GM23248 (cell line): ENCODE measurements at regions not wholly inside any gene's neighbourhood (a gene's known extent, or its start where the extent isn't known, plus 50 kb on each side); places are given as distances from the start of the nearest gene placed in this dataset.
"Not testable (repeated sequence)": the region's sequence is repeated elsewhere in the genome, so short reads cannot be mapped to it uniquely, and the experiment has no call there.

ENCODE experiments used
- DNase-seq: peaks from one replicate; pipeline ENCODE4 v3.0.0-alpha.2; 2015
- H2AFZ ChIP-seq: fragments of 200-600 bp; sonication (generic); 2 replicates; pipeline ENCODE4 v1.6.1; 2016; ENCODE audit warnings: antibody characterized with exemption
- H3F3A ChIP-seq: fragments of 200-600 bp; sonication (generic); 2 replicates; pipeline ENCODE4 v1.6.1; 2016; ENCODE audit warnings: mild to moderate bottlenecking, antibody characterized with exemption, mixed run types; ENCODE audit not compliant: insufficient read depth
- H3K27ac ChIP-seq: fragments of 200-600 bp; sonication (generic); 2 replicates; pipeline ENCODE4 v1.5.1; 2016; ENCODE audit warnings: mild to moderate bottlenecking
- H3K27me3 ChIP-seq: fragments of 200-600 bp; sonication (generic); replicated peaks from 2 replicates; pipeline ENCODE4 v1.6.1; 2016; ENCODE audit warnings: mild to moderate bottlenecking; ENCODE audit not compliant: insufficient read depth
- H3K36me3 ChIP-seq: fragments of 200-600 bp; sonication (generic); 2 replicates; pipeline ENCODE4 v1.6.1; 2016; ENCODE audit warnings: low read depth, mild to moderate bottlenecking
- H3K4me1 ChIP-seq: fragments of 200-600 bp; sonication (generic); 2 replicates; pipeline ENCODE4 v1.6.1; 2016; ENCODE audit warnings: mild to moderate bottlenecking; ENCODE audit not compliant: insufficient read depth
- H3K4me2 ChIP-seq: fragments of 200-600 bp; sonication (generic); one replicate; pipeline ENCODE4 v1.6.1; 2016; ENCODE audit warnings: mild to moderate bottlenecking; ENCODE audit not compliant: unreplicated experiment
- H3K4me3 ChIP-seq: fragments of 200-600 bp; sonication (generic); 2 replicates; pipeline ENCODE4 v1.5.1; 2016; ENCODE audit warnings: mild to moderate bottlenecking
- H3K79me2 ChIP-seq: fragments of 200-600 bp; sonication (generic); 2 replicates; pipeline ENCODE4 v1.6.1; 2016; ENCODE audit warnings: mild to moderate bottlenecking; ENCODE audit not compliant: insufficient read depth
- H3K9ac ChIP-seq: fragments of 200-600 bp; sonication (generic); 2 replicates; pipeline ENCODE4 v1.6.1; 2016; ENCODE audit warnings: mild to moderate bottlenecking
- H3K9me2 ChIP-seq: fragments of 200-600 bp; sonication (generic); 2 replicates; pipeline ENCODE4 v1.6.1; 2016; ENCODE audit warnings: mixed run types, mild to moderate bottlenecking, moderate library complexity; ENCODE audit not compliant: insufficient read depth
- H3K9me3 ChIP-seq: fragments of 200-600 bp; sonication (generic); one replicate; pipeline ENCODE4 v1.6.1; 2017; ENCODE audit warnings: low read depth
- H4K20me1 ChIP-seq: fragments of 200-600 bp; sonication (generic); 2 replicates; pipeline ENCODE4 v1.6.0; 2016; ENCODE audit not compliant: insufficient read depth
- EZH2 ChIP-seq: fragments of 200-600 bp; sonication (generic); IDR thresholded peaks from 2 replicates; pipeline ENCODE4 v1.6.1; 2018; ENCODE audit warnings: antibody characterized with exemption, mild to moderate bottlenecking; ENCODE audit not compliant: insufficient read depth, poor library complexity, severe bottlenecking
- EZH2phosphoT487 ChIP-seq: fragments of 200-600 bp; sonication (generic); IDR thresholded peaks from 2 replicates; pipeline ENCODE4 v1.6.1; 2018; ENCODE audit warnings: antibody characterized with exemption, moderate library complexity, mild to moderate bottlenecking, low read depth; ENCODE audit not compliant: insufficient read depth
- WGBS, 2 experiments: methylation state at CpG; one replicate each; pipeline ENCODE4 v1.1.6; 2015 to 2017; ENCODE audit warnings: low lambda C conversion rate in 2 of 2, low coverage in 1 of 2; ENCODE audit errors: missing lambda C conversion rate in 2 of 2; 5-methylcytosine and 5-hydroxymethylcytosine counted together
- in situ Hi-C: fragments of 300-500 bp; cut with MboI; formaldehyde crosslinking; loops from 2 replicates; pipeline ENCODE4 v1.15.0; 2020

GRCh38 chr17:63286254-63286653, 159.9 kb downstream of the CYB561 start:
- Histone ChIP-seq H2AFZ (no peak overlapping the region), H3K9ac (no peak overlapping the region), H3K9me3 (peaks cover 5% of the 10 kb centered on the region), H4K20me1 (no peaks in the 10 kb centered on the region), H3F3A (peaks cover 28% of the 10 kb centered on the region), H3K4me1 (peaks cover 10% of the 10 kb centered on the region), H3K27me3 (no peaks in the 10 kb centered on the region), H3K36me3 (peaks cover 47% of the 10 kb centered on the region), H3K9me2 (no peaks in the 10 kb centered on the region), H3K4me3 (no peak overlapping the region), H3K79me2 (peaks cover 100% of the 10 kb centered on the region), H3K4me2 (no peak overlapping the region), H3K27ac (no peak overlapping the region)
- TF ChIP-seq EZH2 (no peak), EZH2phosphoT487 (no peak)
- in situ Hi-C loops = no loop called here
- no peak for DNase-seq

- peaks cover 12% of the 10 kb centered on the region for H3K4me1 ChIP-seq
- H3K9ac ChIP-seq, H3K4me3 ChIP-seq, H3K27ac ChIP-seq, H4K20me1 ChIP-seq, in situ Hi-C loops, H3K4me2 ChIP-seq, H3K27me3 ChIP-seq, H2AFZ ChIP-seq, H3K9me2 ChIP-seq, H3K9me3 ChIP-seq, DNase-seq: not testable (repeated sequence)
- H3K79me2 ChIP-seq = peaks cover 100% of the 10 kb centered on the region
- peaks cover 47% of the 10 kb centered on the region for H3K36me3 ChIP-seq
- peaks cover 21% of the 10 kb centered on the region for H3F3A ChIP-seq
- 96 to 100% methylated on average over 4 of the region's 4 CpGs for WGBS, 2 experiments
Measured at GRCh38 chr17:63287006-63287405, 159.1 kb downstream of the CYB561 start.

- Histone ChIP-seq H3K4me2 (no peak overlapping the region), H3K9me3 (peaks cover 5% of the 10 kb centered on the region), H3F3A (peaks cover 28% of the 10 kb centered on the region), H3K27ac (no peak overlapping the region), H3K9me2 (no peaks in the 10 kb centered on the region), H4K20me1 (no peaks in the 10 kb centered on the region), H3K79me2 (peaks cover 77% of the 10 kb centered on the region), H3K36me3 (0 out of 2 replicates have a peak, but pooled peaks cover 25% of the 10 kb centered on the region), H2AFZ (no peak overlapping the region), H3K27me3 (no peaks in the 10 kb centered on the region), H3K9ac (no peak overlapping the region), H3K4me1 (peaks cover 41% of the 10 kb centered on the region), H3K4me3 (no peak overlapping the region)
- TF ChIP-seq EZH2phosphoT487 (no peak), EZH2 (no peak)
- 100% methylated on average over 1 of the region's 1 CpG for WGBS, 2 experiments
- no peak for DNase-seq
- in situ Hi-C loops = no loop called here
Measured at GRCh38 chr17:63289931-63290330, 156.2 kb downstream of the CYB561 start.

- Histone ChIP-seq H2AFZ (no peak overlapping the region), H3K27ac (no peak overlapping the region), H3K4me3 (no peak overlapping the region), H3K9me2 (no peaks in the 10 kb centered on the region), H3F3A (peaks cover 32% of the 10 kb centered on the region), H3K79me2 (peaks cover 77% of the 10 kb centered on the region), H3K27me3 (no peaks in the 10 kb centered on the region), H4K20me1 (no peaks in the 10 kb centered on the region), H3K36me3 (0 out of 2 replicates have a peak, but pooled peaks cover 22% of the 10 kb centered on the region), H3K9me3 (peaks cover 5% of the 10 kb centered on the region), H3K4me1 (peaks cover 45% of the 10 kb centered on the region), H3K4me2 (no peak overlapping the region), H3K9ac (no peak overlapping the region)
- no peak for DNase-seq
- in situ Hi-C loops = no loop called here
- TF ChIP-seq EZH2 = no peak
- no peak for TF ChIP-seq EZH2phosphoT487
- WGBS, 2 experiments = 96 to 100% methylated on average over 1 of the region's 1 CpG
Measured at GRCh38 chr17:63290351-63290750, 155.8 kb downstream of the CYB561 start.

- Histone ChIP-seq H3K4me3 (no peak overlapping the region), H3K9me2 (no peaks in the 10 kb centered on the region), H3K27me3 (no peaks in the 10 kb centered on the region), H3K79me2 (peaks cover 76% of the 10 kb centered on the region), H3K36me3 (peaks cover 18% of the 10 kb centered on the region; the same call in 1 of the 2 replicates), H3F3A (peaks cover 35% of the 10 kb centered on the region), H3K9me3 (peaks cover 5% of the 10 kb centered on the region), H3K4me1 (peaks cover 48% of the 10 kb centered on the region), H3K27ac (no peak overlapping the region), H3K4me2 (no peak overlapping the region), H4K20me1 (no peaks in the 10 kb centered on the region), H2AFZ (no peak overlapping the region), H3K9ac (no peak overlapping the region)
- no peak for DNase-seq
- 93 to 95% methylated on average over 2 of the region's 2 CpGs for WGBS, 2 experiments
- in situ Hi-C loops = no loop called here
- TF ChIP-seq EZH2 = no peak
- no peak for TF ChIP-seq EZH2phosphoT487
Measured at GRCh38 chr17:63290784-63291183, 155.3 kb downstream of the CYB561 start.
